GM21825 (cell line): ENCODE measurements at regions not wholly inside any gene's neighbourhood (a gene's known extent, or its start where the extent isn't known, plus 50 kb on each side); places are given as distances from the start of the nearest gene placed in this dataset.

ENCODE experiments used
- ATAC-seq: cut with Tn5 transposase; IDR thresholded peaks from one replicate; pipeline ENCODE4 v1.9.1; 2021; ENCODE audit warnings: mild to moderate bottlenecking, moderate library complexity; ENCODE audit not compliant: unreplicated experiment

GRCh38 chr14:50036637-50037036 lies 79.7 kb downstream of the VCPKMT start:
- ATAC-seq = no peak

GRCh38 chr14:50037240-50037639 lies 79.1 kb downstream of the VCPKMT start:
- no peak for ATAC-seq

- ATAC-seq = no peak
These were observed 78.5 kb downstream of the VCPKMT start for GRCh38 chr14:50037852-50038251.

GRCh38 chr14:50038398-50039119 lies 77.8 kb downstream of the VCPKMT start:
- peak; percentile 84 for ATAC-seq

GRCh38 chr14:50039120-50039517 lies 77.3 kb downstream of the VCPKMT start:
- ATAC-seq = no peak

- no peak for ATAC-seq
These were observed 76.5 kb downstream of the VCPKMT start for GRCh38 chr14:50039734-50040400.

- no peak for ATAC-seq
These were observed 76.0 kb downstream of the VCPKMT start for GRCh38 chr14:50040401-50040775.

GRCh38 chr14:50040895-50041465 lies 75.4 kb downstream of the VCPKMT start:
- no peak for ATAC-seq

GRCh38 chr14:50041980-50042379 lies 74.4 kb downstream of the VCPKMT start:
- ATAC-seq = no peak

- no peak for ATAC-seq
These were observed 72.2 kb downstream of the VCPKMT start for GRCh38 chr14:50044042-50044651.

GRCh38 chr14:50045039-50045711 lies 71.2 kb downstream of the VCPKMT start:
- ATAC-seq = peak; percentile 78

- ATAC-seq = no peak
These were observed 70.5 kb downstream of the VCPKMT start for GRCh38 chr14:50045837-50046236.

GRCh38 chr14:50047274-50047676 lies 69.1 kb downstream of the VCPKMT start:
- peak; percentile 73 for ATAC-seq

GRCh38 chr14:50049093-50049492 lies 67.3 kb downstream of the VCPKMT start:
- no peak for ATAC-seq

GRCh38 chr14:50049703-50050570 lies 66.4 kb downstream of the VCPKMT start:
- ATAC-seq = no peak

- no peak for ATAC-seq
These were observed 65.3 kb downstream of the VCPKMT start for GRCh38 chr14:50051106-50051505.

- no peak for ATAC-seq
These were observed 64.7 kb downstream of the VCPKMT start for GRCh38 chr14:50051706-50052105.

- ATAC-seq = no peak
These were observed 63.9 kb downstream of the VCPKMT start for GRCh38 chr14:50052517-50052916.

- ATAC-seq = no peak
These were observed 62.4 kb downstream of the VCPKMT start for GRCh38 chr14:50053935-50054334.

- ATAC-seq = no peak
These were observed 60.7 kb downstream of the VCPKMT start for GRCh38 chr14:50055461-50056228.
